ENCODE measurements at regions not wholly inside any gene's neighbourhood (a gene's known extent, or its start where the extent isn't known, plus 50 kb on each side); places are given as distances from the start of the nearest gene placed in this dataset.

DNA sequence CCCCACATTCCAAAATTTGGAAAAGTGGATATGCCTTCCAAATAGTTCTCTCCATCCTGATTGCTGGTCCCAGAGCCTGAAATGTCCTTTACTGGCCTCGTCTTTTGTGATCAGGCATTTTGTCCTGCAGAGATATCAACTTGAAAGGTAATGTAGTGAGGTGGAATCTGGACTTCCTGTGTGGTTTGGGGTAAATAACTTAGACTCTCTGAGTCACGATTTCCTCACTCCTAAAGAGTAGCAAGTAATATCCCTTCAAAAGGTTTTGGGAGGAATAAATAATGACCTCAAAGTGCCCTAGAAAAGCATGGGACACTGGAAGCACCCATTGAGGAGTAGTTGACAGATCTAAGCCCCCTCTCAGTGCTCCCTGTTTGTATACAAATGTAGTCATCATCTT, 426.6 kb downstream of the OMA1 start:
- Histone ChIP-seq H3K27ac (no peak overlapping the region), H3K27me3 (no peaks in the 10 kb centered on the region), H3K4me1 (no peaks in the 10 kb centered on the region), H3K36me3 (no peaks in the 10 kb centered on the region), H3K4me3 (no peak overlapping the region), H3K9me3 (no peaks in the 10 kb centered on the region)
- no peak for ATAC-seq
- 74% methylated on average over 2 of the region's 2 CpGs; no CpG with 5 or more reads in 1 of the 2 donors for WGBS, 2 donors (ENCODE audit: low coverage in 1 of 2)
- TF ChIP-seq EP300 (IDR thresholded peaks at IDR 0.05) (no peak), CTCF (IDR thresholded peaks at IDR 0.05) (no peak), POLR2A (IDR thresholded peaks at IDR 0.05) (no peak), POLR2AphosphoS5 (IDR thresholded peaks at IDR 0.05) (no peak)

DNA sequence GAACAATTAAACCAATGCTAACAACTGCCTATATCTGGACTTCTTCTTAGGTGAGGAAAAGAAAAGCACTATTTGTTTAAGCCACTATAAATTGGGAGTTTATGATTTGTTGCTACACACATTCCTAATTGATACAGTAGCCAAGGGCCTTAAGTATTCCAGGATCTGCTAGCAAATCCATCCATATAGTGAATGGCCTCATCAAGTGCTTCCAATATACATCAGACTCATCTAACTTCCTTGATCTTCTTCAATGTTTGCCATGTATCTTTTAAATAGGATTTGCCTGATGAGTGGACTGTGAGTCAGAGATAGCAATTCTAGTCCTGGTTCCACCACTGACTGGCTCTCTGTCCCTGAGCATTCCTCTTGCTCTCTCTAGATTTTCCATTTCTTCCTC, 430.2 kb downstream of the OMA1 start:
- Histone ChIP-seq H3K27ac (no peak overlapping the region), H3K27me3 (no peaks in the 10 kb centered on the region), H3K4me1 (no peaks in the 10 kb centered on the region), H3K9me3 (peaks cover 0 to 6% (median 0%) of the 10 kb centered on the region in 3 donors), H3K4me3 (no peak overlapping the region), H3K36me3 (no peaks in the 10 kb centered on the region)
- TF ChIP-seq POLR2A (IDR thresholded peaks at IDR 0.05), result no peak
- no peak for TF ChIP-seq CTCF (IDR thresholded peaks at IDR 0.05)
- no peak for TF ChIP-seq POLR2AphosphoS5 (IDR thresholded peaks at IDR 0.05)
- no peak for TF ChIP-seq EP300 (IDR thresholded peaks at IDR 0.05)
- no peak for ATAC-seq

DNA sequence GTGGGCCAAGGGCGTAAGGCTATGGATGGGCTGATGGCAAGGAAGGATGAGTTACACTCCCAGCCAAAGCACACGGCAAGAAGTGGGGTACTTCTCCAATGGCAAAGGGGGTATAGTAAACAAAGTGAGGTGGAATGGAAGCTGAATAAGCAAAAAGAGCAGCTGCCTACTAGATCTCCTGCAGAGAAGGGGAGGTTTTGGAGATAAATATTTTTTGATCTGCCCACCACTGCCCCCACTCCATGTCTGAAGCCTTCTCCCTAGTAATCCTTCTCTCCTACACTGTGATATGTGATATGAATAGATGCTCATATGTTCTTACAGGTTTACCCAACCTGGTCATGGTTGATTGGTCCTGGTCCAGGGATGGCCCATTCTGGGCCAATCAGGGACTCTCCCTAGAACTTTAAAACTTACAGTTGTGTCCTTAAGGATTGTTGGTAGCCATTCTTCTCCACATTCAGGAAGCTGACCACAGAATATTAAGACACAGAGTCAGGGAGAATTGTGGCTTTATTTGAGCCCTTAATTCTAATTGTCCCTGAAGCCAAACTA, 436.8 kb downstream of the OMA1 start:
- Histone ChIP-seq H3K36me3 (no peaks in the 10 kb centered on the region), H3K4me3 (no peak overlapping the region), H3K4me1 (no peaks in the 10 kb centered on the region), H3K9me3 (peaks cover 0 to 6% (median 0%) of the 10 kb centered on the region in 3 donors), H3K27me3 (no peaks in the 10 kb centered on the region), H3K27ac (no peak overlapping the region)
- ATAC-seq, result no peak
- TF ChIP-seq EP300 (IDR thresholded peaks at IDR 0.05), result no peak
- TF ChIP-seq POLR2A (IDR thresholded peaks at IDR 0.05), result no peak
- TF ChIP-seq CTCF (IDR thresholded peaks at IDR 0.05), result no peak
- WGBS, 2 donors (ENCODE audit: low coverage in 1 of 2), result 74 to 86% methylated on average over 1 to 2 of the region's 2 CpGs

GRCh38 chr1:58108783-58109182, 437.7 kb downstream of the OMA1 start:
- H3K27me3 ChIP-seq, result no peaks in the 10 kb centered on the region
- H3K9me3 ChIP-seq, result no peaks in the 10 kb centered on the region
- H3K4me1 ChIP-seq, result no peaks in the 10 kb centered on the region
- no peak overlapping the region for H3K27ac ChIP-seq
- no peaks in the 10 kb centered on the region for H3K36me3 ChIP-seq
- WGBS, 2 donors (ENCODE audit: low coverage in 1 of 2), result 71 to 89% methylated on average over 1 to 2 of the region's 2 CpGs
- no peak for ATAC-seq
- H3K4me3 ChIP-seq, result no peak overlapping the region
- no peak for TF ChIP-seq EP300 (IDR thresholded peaks at IDR 0.05)

- no peaks in the 10 kb centered on the region for H3K4me1 ChIP-seq
- no peak overlapping the region for H3K27ac ChIP-seq
- no peaks in the 10 kb centered on the region for H3K36me3 ChIP-seq
- ATAC-seq, result no peak
- no peaks in the 10 kb centered on the region for H3K27me3 ChIP-seq
- H3K9me3 ChIP-seq, result no peaks in the 10 kb centered on the region
- TF ChIP-seq CTCF (IDR thresholded peaks at IDR 0.05) (no peak), EP300 (IDR thresholded peaks at IDR 0.05) (no peak), POLR2AphosphoS5 (IDR thresholded peaks at IDR 0.05) (no peak), POLR2A (IDR thresholded peaks at IDR 0.05) (no peak)
- H3K4me3 ChIP-seq, result no peak overlapping the region
- WGBS, 2 donors (ENCODE audit: low coverage in 1 of 2), result 100% methylated on average over 1 of the region's 1 CpG
Measured at GRCh38 chr1:58107943-58108342, 438.6 kb downstream of the OMA1 start.
